ENCODE measurements at regions not wholly inside any gene's neighbourhood (a gene's known extent, or its start where the extent isn't known, plus 50 kb on each side); places are given as distances from the start of the nearest gene placed in this dataset.

DNA sequence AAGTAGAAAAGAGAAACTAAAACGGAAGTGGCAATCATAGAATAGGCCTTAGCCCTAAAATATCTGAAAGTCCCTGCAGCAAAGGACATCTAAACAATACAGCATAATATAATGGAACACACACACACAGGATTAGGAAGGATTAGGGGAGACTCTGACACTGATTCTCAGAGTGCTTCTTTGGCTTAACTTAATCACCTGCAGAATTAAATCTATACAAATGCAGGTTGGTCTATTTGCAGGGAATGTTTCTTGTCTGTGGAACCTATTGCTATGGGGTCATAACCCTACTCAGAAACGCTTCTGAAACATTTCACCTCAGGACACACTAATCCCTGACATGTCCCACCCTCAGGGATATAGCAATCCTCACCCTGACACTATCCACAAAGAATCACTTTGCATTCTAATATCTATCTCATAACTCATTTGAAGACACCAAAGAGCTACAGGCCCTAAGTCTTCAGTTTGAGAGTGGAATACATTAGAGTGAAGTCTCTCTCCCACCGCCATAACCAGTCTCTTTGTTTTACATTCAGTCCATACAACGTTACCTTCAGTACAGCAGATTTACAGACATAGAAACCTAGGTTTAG lies 1041.2 kb downstream of the TUSC7 start:
- Histone ChIP-seq H3K27ac (ENCODE audit: low read depth) (no peak overlapping the region), H3K27me3 (ENCODE audit: insufficient read depth) (no peaks in the 10 kb centered on the region), H3K9me2 (ENCODE audit: insufficient read depth) (0 out of 2 replicates have a peak, but pooled peaks cover 7% of the 10 kb centered on the region), H3K4me3 (no peak overlapping the region), H3K4me1 (ENCODE audit: insufficient read depth) (peaks cover 15% of the 10 kb centered on the region), H3F3A (replicated peaks; ENCODE audit: low read depth) (no peaks in the 10 kb centered on the region), H3K79me2 (replicated peaks; ENCODE audit: insufficient read depth) (no peaks in the 10 kb centered on the region), H3K4me2 (no peak overlapping the region), H4K20me1 (replicated peaks; ENCODE audit: insufficient read depth) (no peaks in the 10 kb centered on the region), H3K36me3 (ENCODE audit: insufficient read depth) (no peaks in the 10 kb centered on the region), H2AFZ (no peak overlapping the region)
- Mint-ChIP-seq H3K27me3 (ENCODE audit: insufficient read depth, low read depth, poor library complexity) (no peaks in the 10 kb centered on the region), H3K4me1 (peaks cover 13% of the 10 kb centered on the region; the same call in 2 of the 3 replicates), H3K4me3 (no peak overlapping the region), H3K36me3 (ENCODE audit: low read depth) (no peaks in the 10 kb centered on the region), H3K27ac (no peak overlapping the region), H3K9me3 (no peaks in the 10 kb centered on the region)
- no peak for DNase-seq (ENCODE audit: low spot score)
- no peak for ATAC-seq
- TF ChIP-seq EZH2phosphoT487 (IDR thresholded peaks at IDR 0.05; ENCODE audit: unreplicated experiment) (no peak), ZNF331 (CRISPR knock-in tag; IDR thresholded peaks at IDR 0.05; ENCODE audit: low read depth) (no peak), CREB1 (CRISPR knock-in tag; IDR thresholded peaks at IDR 0.05; ENCODE audit: low read depth) (no peak), NANOG (IDR thresholded peaks at IDR 0.05; ENCODE audit: borderline replicate concordance) (no peak), ZNF114 (CRISPR knock-in tag; IDR thresholded peaks at IDR 0.05) (no peak), JUNB (IDR thresholded peaks at IDR 0.05; ENCODE audit: unreplicated experiment) (no peak), CTCF (conservative IDR thresholded peaks at IDR 0.05; ENCODE audit: low read depth in 2 of 2) (no peak), STAT1 (IDR thresholded peaks at IDR 0.05; ENCODE audit: unreplicated experiment) (no peak), ZNF462 (CRISPR knock-in tag; IDR thresholded peaks at IDR 0.05) (no peak), EZH2 (IDR thresholded peaks at IDR 0.05; ENCODE audit: low read depth, unreplicated experiment) (no peak), REST (IDR thresholded peaks at IDR 0.05; ENCODE audit: unreplicated experiment) (no peak), POLR2AphosphoS5 (IDR thresholded peaks at IDR 0.05; ENCODE audit: low read depth) (no peak)
- TF ChIP-seq, protein P1, sequence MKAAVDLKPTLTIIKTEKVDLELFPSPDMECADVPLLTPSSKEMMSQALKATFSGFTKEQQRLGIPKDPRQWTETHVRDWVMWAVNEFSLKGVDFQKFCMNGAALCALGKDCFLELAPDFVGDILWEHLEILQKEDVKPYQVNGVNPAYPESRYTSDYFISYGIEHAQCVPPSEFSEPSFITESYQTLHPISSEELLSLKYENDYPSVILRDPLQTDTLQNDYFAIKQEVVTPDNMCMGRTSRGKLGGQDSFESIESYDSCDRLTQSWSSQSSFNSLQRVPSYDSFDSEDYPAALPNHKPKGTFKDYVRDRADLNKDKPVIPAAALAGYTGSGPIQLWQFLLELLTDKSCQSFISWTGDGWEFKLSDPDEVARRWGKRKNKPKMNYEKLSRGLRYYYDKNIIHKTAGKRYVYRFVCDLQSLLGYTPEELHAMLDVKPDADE (IDR thresholded peaks at IDR 0.05): no peak

All from GM23338 (cell line).